GM08714 (cell line): ENCODE measurements at regions not wholly inside any gene's neighbourhood (a gene's known extent, or its start where the extent isn't known, plus 50 kb on each side); places are given as distances from the start of the nearest gene placed in this dataset.
"Not testable (repeated sequence)": the region's sequence is repeated elsewhere in the genome, so short reads cannot be mapped to it uniquely, and the experiment has no call there.

Experiments used
- H3K4me3 ChIP-seq: fragments of 200-500 bp; sonication (Bioruptor generic); 2 replicates; pipeline ENCODE4 v1.5.1; 2014; ENCODE audit warnings: mild to moderate bottlenecking, low read length, inconsistent platforms
- ZNF274 ChIP-seq: IDR thresholded peaks from 2 replicates; pipeline ENCODE4 v1.6.1; 2012; ENCODE audit warnings: mild to moderate bottlenecking, low read depth, low read length

DNA sequence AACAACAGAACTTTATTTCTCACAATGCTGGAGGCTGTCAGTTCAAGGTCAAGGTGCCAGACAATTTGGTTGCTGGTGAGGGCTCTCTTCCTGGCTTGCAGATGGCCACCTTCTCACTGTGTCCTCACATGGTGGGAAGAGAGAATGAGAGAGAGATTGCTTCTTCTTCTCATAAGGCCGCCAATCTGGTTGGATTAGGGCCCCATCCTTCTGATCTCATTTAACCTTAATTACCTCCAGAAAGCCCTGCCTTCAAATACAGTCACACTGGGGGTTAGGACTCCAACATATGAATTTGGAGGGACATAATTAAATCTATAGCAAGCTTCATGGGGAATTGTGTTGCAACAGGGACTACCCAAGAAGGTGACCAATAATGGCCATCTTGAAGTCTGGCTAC, 110.2 kb downstream of the LHX2 start:
- TF ChIP-seq ZNF274 = no peak
- H3K4me3 ChIP-seq = no peak overlapping the region

GRCh38 chr9:124122321-124122720, 110.8 kb downstream of the LHX2 start:
- TF ChIP-seq ZNF274 = no peak
- no peak overlapping the region for H3K4me3 ChIP-seq

GRCh38 chr9:124122813-124123462, 111.4 kb downstream of the LHX2 start:
- no peak for TF ChIP-seq ZNF274
- H3K4me3 ChIP-seq = no peak overlapping the region

DNA sequence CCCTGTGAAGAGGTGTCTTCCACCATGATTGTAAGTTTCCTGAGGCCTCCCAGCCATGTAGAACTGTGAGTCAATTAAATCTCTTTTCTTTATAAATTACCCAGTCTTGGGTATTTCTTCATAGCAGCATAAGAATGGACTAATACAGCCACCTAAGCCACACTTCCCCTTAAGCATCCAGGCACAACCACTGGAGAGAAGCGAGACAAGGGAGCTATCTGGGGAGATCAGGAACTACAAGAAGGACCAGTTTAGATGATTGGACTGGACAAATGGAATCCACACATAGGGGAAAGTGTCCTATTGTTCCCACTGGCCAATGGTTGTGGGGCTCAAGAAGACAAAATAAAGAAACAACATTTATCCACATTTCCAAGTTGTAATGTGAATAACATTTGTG, 112.1 kb downstream of the LHX2 start:
- H3K4me3 ChIP-seq = not testable (repeated sequence)

GRCh38 chr9:124124729-124125650, 113.4 kb downstream of the LHX2 start:
- no peak for TF ChIP-seq ZNF274
- no peak overlapping the region for H3K4me3 ChIP-seq

DNA sequence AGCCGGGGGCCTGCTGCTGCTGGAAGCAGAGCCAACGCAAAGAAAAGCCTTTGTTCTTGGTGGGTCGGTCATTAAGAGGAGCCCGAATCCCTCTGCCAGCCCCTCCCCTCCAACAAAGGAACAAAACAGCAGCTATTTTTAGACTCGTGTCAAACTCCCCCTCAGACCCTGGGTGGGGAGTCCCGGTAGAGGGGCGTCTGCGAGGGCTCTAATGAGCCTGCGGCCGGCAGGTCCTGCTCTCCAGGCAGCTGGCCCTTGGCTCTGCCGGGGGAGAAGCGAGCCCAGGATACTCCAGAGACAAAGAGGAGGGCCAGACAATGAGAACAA, 114.0 kb downstream of the LHX2 start:
- no peak for TF ChIP-seq ZNF274
- no peak overlapping the region for H3K4me3 ChIP-seq

- H3K4me3 ChIP-seq = no peak overlapping the region
- TF ChIP-seq ZNF274 = no peak
Measured at GRCh38 chr9:124126648-124127646, 115.4 kb downstream of the LHX2 start.

- TF ChIP-seq ZNF274 = no peak
- no peak overlapping the region for H3K4me3 ChIP-seq
Measured at GRCh38 chr9:124128568-124129166, 117.1 kb downstream of the LHX2 start.

DNA sequence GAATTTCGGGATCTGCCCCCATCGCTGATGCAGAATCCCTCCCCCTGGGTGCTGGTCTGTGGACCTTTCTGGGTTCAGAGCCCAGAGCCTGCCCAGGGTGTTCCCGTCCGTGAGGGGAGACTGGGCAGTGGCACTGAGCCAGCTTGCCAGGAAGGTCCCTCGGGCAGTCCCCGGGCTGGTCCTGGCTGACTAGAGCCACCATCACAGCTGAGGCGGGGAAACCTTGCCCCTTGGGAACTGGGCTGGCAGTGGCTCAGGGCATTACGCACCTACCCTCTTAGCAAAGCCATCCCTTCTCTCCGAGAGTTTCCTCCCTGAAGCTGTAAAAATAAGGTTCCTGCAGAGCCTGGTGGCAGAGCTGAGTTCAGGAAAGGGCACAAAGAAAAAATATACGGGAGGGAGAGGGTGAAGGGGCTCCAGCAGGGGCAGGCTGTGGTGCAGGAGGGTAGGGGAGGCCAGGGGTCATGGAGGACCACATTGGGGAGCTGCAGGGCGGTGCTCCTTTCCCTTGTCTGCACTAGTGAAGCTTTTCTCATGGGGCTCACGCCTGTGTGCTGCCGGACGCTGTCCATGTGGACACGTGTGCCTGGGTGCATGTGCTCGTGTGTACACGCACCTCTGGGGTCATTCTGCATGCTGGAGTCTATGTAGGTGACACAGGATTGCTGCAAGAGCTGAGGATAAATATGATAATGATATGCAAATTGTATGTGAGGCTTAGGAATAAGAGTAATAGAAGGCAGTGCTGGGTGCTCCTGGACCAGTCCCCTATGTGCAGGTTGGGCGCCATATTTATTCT, 118.9 kb downstream of the LHX2 start:
- no peak overlapping the region for H3K4me3 ChIP-seq
- TF ChIP-seq ZNF274 = no peak

DNA sequence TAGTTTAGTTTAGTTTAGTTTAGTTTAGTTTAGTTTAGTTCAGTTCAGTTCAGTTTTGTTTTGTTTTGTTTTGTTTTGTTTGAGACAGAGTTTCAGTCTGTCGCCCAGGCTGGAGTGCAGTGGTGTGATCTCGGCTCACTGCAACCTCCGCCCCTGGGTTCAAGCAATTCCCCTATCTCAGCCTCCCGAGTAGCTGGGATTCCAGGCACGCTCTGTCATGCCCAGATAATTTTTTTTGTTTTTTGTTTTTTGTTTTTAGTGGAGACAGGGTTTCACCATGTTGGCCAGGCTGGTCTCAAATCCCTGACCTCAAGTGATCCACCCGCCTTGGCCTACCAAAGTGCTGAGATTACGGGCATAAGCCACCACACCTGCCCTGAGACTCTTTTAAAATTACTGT, 120.0 kb downstream of the LHX2 start:
- not testable (repeated sequence) for H3K4me3 ChIP-seq

DNA sequence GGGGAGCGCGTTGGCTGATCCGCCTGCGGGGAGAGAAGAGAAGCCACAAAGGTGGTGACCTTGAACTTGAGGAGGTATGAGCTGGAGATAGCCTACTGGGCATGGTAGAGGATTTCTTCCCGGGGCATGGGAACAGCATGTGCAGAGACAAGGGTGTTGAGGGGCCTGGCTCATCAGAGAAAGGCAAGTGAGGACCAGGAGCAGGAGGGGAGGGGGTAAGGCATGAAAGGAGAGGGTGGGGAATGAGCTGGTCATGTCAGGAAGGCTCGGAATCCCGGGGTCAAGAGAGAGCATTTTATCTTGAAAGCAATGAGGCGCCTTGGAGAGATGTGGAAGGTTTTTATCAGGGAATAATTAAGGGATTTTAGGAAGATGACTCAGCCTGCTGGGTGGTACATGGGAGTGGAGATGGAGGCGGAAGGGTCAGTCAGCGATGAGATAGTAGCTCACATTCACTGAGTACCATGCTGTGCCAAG, 121.1 kb downstream of the LHX2 start:
- H3K4me3 ChIP-seq = no peak overlapping the region
- TF ChIP-seq ZNF274 = no peak

GRCh38 chr9:124133727-124134126, 122.2 kb downstream of the LHX2 start:
- no peak for TF ChIP-seq ZNF274
- H3K4me3 ChIP-seq = no peak overlapping the region

DNA sequence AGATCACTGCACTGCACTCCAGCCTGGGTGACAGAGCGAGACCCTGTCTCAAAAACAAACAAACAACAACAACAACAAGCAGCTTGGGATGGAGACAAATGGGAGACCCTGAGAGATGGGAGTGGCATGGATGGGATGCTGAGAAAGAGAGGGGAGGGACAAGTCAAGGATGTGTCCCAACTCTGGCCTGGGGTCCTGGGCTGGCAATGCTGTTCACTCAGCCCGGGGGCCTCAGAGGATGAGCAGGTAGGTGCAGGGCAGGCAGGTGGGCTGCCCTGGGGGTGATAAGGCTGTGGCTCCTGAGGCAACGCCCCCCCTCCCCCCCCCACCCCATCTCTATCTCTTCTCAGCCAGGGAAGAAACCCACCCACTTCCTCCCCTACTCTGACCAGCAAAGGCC, 123.0 kb downstream of the LHX2 start:
- no peak for TF ChIP-seq ZNF274
- no peak overlapping the region for H3K4me3 ChIP-seq
